B cell (primary cell): ENCODE measurements at regions not wholly inside any gene's neighbourhood (a gene's known extent, or its start where the extent isn't known, plus 50 kb on each side); places are given as distances from the start of the nearest gene placed in this dataset.

ENCODE experiments used
- ATAC-seq: fragments of 200-7000 bp; cut with Tn5 transposase; one replicate; pipeline ENCODE4 v1.10.0; 2021; ENCODE audit warnings: low read depth, mild to moderate bottlenecking, moderate number of reproducible peaks, moderate library complexity
- CTCF ChIA-PET: fragments of 350-600 bp; sonication (Branson Sonifier 250); formaldehyde crosslinking; loops from one replicate; lab custom pipeline; 2021; ENCODE audit warnings: antibody characterized with exemption, inconsistent platforms; lab: Charles Lee
- POLR2A ChIA-PET: fragments of 350-600 bp; sonication (Branson Sonifier 250); formaldehyde crosslinking; loops from one replicate; lab custom pipeline; 2021; ENCODE audit warnings: antibody characterized with exemption; lab: Charles Lee
- DNase-seq: peaks from one replicate; pipeline ENCODE4 v3.0.0; 2013
- H2AFZ ChIP-seq: 2 replicates; pipeline ENCODE4 v1.6.1; 2012; ENCODE audit warnings: mild to moderate bottlenecking, low read depth, low read length; ENCODE audit not compliant: insufficient read depth, poor library complexity, severe bottlenecking
- H3K27ac ChIP-seq, 2 donors: 1 replicate in 1 of 2; 2 replicates in 1 of 2; pipeline ENCODE4 v1.5.1; 2012 to 2013; ENCODE audit warnings: low read length in 2 of 2, mild to moderate bottlenecking in 2 of 2, moderate library complexity in 1 of 2
- H3K27me3 ChIP-seq, 4 experiments: fragments of 200-600 bp in 1 of 4; sonication (generic) in 1 of 4; replicated peaks in 1 of 4; 1 replicate in 2 of 4; 2 replicates in 2 of 4; pipeline versions ENCODE4 v1.6.1 to v1.7.0; 2013 to 2016; ENCODE audit warnings: low read length in 3 of 4, mild to moderate bottlenecking in 2 of 4, mixed read lengths in 1 of 4, moderate library complexity in 1 of 4; ENCODE audit not compliant: insufficient read depth in 4 of 4, control insufficient read depth in 3 of 4; ENCODE audit errors: control extremely low read depth in 1 of 4
- H3K36me3 ChIP-seq, 2 experiments: replicated peaks in 1 of 2; 1 replicate in 1 of 2; 2 replicates in 1 of 2; pipeline versions ENCODE4 v1.6.1 to v1.7.1; 2013; ENCODE audit warnings: low read length in 1 of 2; ENCODE audit not compliant: insufficient read depth in 2 of 2, control insufficient read depth in 1 of 2; ENCODE audit errors: control extremely low read depth in 1 of 2, extremely low read depth in 1 of 2
- H3K4me1 ChIP-seq, 2 donors: fragments of 200-600 bp in 1 of 2; sonication (generic) in 1 of 2; 1 replicate in 1 of 2; 2 replicates in 1 of 2; pipeline versions ENCODE4 v1.5.1 to v1.6.1; 2013 to 2017; ENCODE audit warnings: low read length in 2 of 2; ENCODE audit not compliant: control insufficient read depth in 2 of 2, insufficient read depth in 2 of 2
- H3K4me2 ChIP-seq: replicated peaks from 2 replicates; pipeline ENCODE3; 2012; ENCODE audit warnings: mild to moderate bottlenecking, low read depth, low read length; ENCODE audit not compliant: poor library complexity, severe bottlenecking
- H3K4me3 ChIP-seq, 5 experiments: fragments of 200-600 bp in 1 of 5; sonication (generic) in 1 of 5; 1 replicate in 3 of 5; 2 replicates in 2 of 5; pipeline versions ENCODE4 v1.5.1 to v1.7.0; 2011 to 2016; ENCODE audit warnings: low read length in 4 of 5, mild to moderate bottlenecking in 4 of 5, low read depth in 2 of 5, control low read depth in 1 of 5, moderate library complexity in 1 of 5; ENCODE audit not compliant: insufficient read depth in 1 of 5; ENCODE audit errors: control extremely low read depth in 1 of 5, extremely low read depth in 1 of 5
- H3K79me2 ChIP-seq: fragments of 200-600 bp; sonication (generic); one replicate; pipeline ENCODE4 v1.6.0; 2016; ENCODE audit warnings: low read length; ENCODE audit not compliant: control insufficient read depth, insufficient read depth
- H3K9ac ChIP-seq: fragments of 200-600 bp; sonication (generic); 2 replicates; pipeline ENCODE4 v1.6.1; 2017; ENCODE audit warnings: mild to moderate bottlenecking, low read length, moderate library complexity
- H3K9me3 ChIP-seq, 3 donors: one replicate each; pipeline versions ENCODE4 v1.6.1 to v1.7.1; 2013; ENCODE audit warnings: low read length in 2 of 3; ENCODE audit not compliant: control insufficient read depth in 2 of 3, insufficient read depth in 1 of 3; ENCODE audit errors: control extremely low read depth in 1 of 3
- H4K20me1 ChIP-seq: 2 replicates; pipeline ENCODE4 v1.6.0; 2012; ENCODE audit warnings: mild to moderate bottlenecking, low read length; ENCODE audit not compliant: insufficient read depth, control insufficient read depth, poor library complexity, severe bottlenecking
- H3K27ac Mint-ChIP-seq: one replicate; pipeline ENCODE4 v1.8.0; 2021; ENCODE audit warnings: mixed read lengths
- H3K27me3 Mint-ChIP-seq: one replicate; pipeline ENCODE4 v1.8.0; 2021; ENCODE audit warnings: mixed read lengths
- H3K4me1 Mint-ChIP-seq: one replicate; pipeline ENCODE4 v1.8.0; 2021; ENCODE audit warnings: mixed read lengths
- H3K4me3 Mint-ChIP-seq: one replicate; pipeline ENCODE4 v1.8.0; 2021; ENCODE audit warnings: mixed read lengths
- H3K9me3 Mint-ChIP-seq: one replicate; pipeline ENCODE4 v1.8.0; 2022; ENCODE audit warnings: mixed read lengths; ENCODE audit not compliant: insufficient read depth
- CTCF ChIP-seq: fragments of 200-600 bp; IDR thresholded peaks from one replicate; pipeline ENCODE4 v1.8.0; 2022; ENCODE audit warnings: antibody characterized with exemption, mild to moderate bottlenecking
- EZH2 ChIP-seq: IDR thresholded peaks from 2 replicates; pipeline ENCODE4 v1.6.1; 2012; ENCODE audit warnings: borderline replicate concordance, low read depth, mild to moderate bottlenecking, moderate library complexity, low read length; ENCODE audit not compliant: insufficient read depth, poor library complexity, severe bottlenecking
- WGBS: methylation state at CpG from one replicate; pipeline ENCODE4 v1.1.5; 2013; ENCODE audit warnings: missing lambda C conversion rate; ENCODE audit not compliant: insufficient coverage; 5-methylcytosine and 5-hydroxymethylcytosine counted together
- intact Hi-C: fragments of 100-400 bp; cut with micrococcal nuclease; formaldehyde crosslinking; loops from one replicate; pipeline ENCODE4 v1.10.0; 2022

GRCh38 chr15:29920515-29920914 lies 98.2 kb upstream of the TJP1 start:
- Histone ChIP-seq H3K79me2 (no peaks in the 10 kb centered on the region), H3K27me3 (peaks cover 0 to 5% (median 0%) of the 10 kb centered on the region in 4 experiments), H4K20me1 (no peaks in the 10 kb centered on the region), H3K9me3 (peaks cover 0 to 2% (median 0%) of the 10 kb centered on the region in 3 donors), H3K4me3 (no peak overlapping the region), H3K36me3 (no peaks in the 10 kb centered on the region), H3K4me1 (no peaks in the 10 kb centered on the region), H2AFZ (no peak overlapping the region), H3K4me2 (no peak overlapping the region), H3K27ac (no peak overlapping the region), H3K9ac (no peak overlapping the region)
- ChIA-PET CTCF (no interaction called here), POLR2A (no interaction called here)
- no peak overlapping the region for H3K4me3 Mint-ChIP-seq
- intact Hi-C loops, result no loop called here
- ATAC-seq (no peak), DNase-seq (no peak)
- WGBS, result 60% methylated on average over 7 of the region's 12 CpGs
- no peaks in the 10 kb centered on the region for H3K4me1 Mint-ChIP-seq
- no peak overlapping the region for H3K27ac Mint-ChIP-seq
- peaks cover 27% of the 10 kb centered on the region for H3K27me3 Mint-ChIP-seq
- peaks cover 2% of the 10 kb centered on the region for H3K9me3 Mint-ChIP-seq
- TF ChIP-seq CTCF (no peak), EZH2 (no peak)

GRCh38 chr15:29919380-29919881 lies 97.2 kb upstream of the TJP1 start:
- Histone ChIP-seq H3K27ac (no peak overlapping the region), H3K4me3 (no peak overlapping the region), H3K4me2 (no peak overlapping the region), H3K79me2 (no peaks in the 10 kb centered on the region), H3K9me3 (peaks cover 0 to 2% (median 0%) of the 10 kb centered on the region in 3 donors), H4K20me1 (no peaks in the 10 kb centered on the region), H2AFZ (no peak overlapping the region), H3K36me3 (no peaks in the 10 kb centered on the region), H3K4me1 (no peaks in the 10 kb centered on the region), H3K27me3 (peaks cover 0 to 5% (median 0%) of the 10 kb centered on the region in 4 experiments), H3K9ac (no peak overlapping the region)
- POLR2A ChIA-PET, result no interaction called here
- Mint-ChIP-seq H3K4me3 (no peak overlapping the region), H3K9me3 (peaks cover 2% of the 10 kb centered on the region), H3K27ac (no peak overlapping the region), H3K4me1 (no peaks in the 10 kb centered on the region), H3K27me3 (peaks cover 26% of the 10 kb centered on the region)
- DNase-seq (no peak), ATAC-seq (no peak)
- CTCF ChIA-PET, result no interaction called here
- no peak for TF ChIP-seq EZH2
- no peak for TF ChIP-seq CTCF
- 100% methylated on average over 2 of the region's 2 CpGs for WGBS
- intact Hi-C loops, result no loop called here
